Gastrocnemius medialis (tissue), 4 donors: ENCODE measurements at regions not wholly inside any gene's neighbourhood (a gene's known extent, or its start where the extent isn't known, plus 50 kb on each side); places are given as distances from the start of the nearest gene placed in this dataset.

Source experiments
- ATAC-seq, 2 donors: fragments of 150-250 bp; one replicate each; pipeline ENCODE4 v1.9.1; 2016
- DNase-seq, 2 donors: peaks; one replicate each; pipeline ENCODE4 v3.0.0-alpha.2; 2019
- H3K27ac ChIP-seq, 4 donors: fragments of 200-600 bp; sonication (generic); 1 replicate in 1 of 4; 2 replicates in 3 of 4; pipeline ENCODE4 v1.5.1; 2016 to 2018; ENCODE audit warnings: mild to moderate bottlenecking in 2 of 4, moderate library complexity in 1 of 4
- H3K27me3 ChIP-seq, 3 donors: fragments of 200-600 bp; sonication (generic) in 2 of 3; 1 replicate in 1 of 3; 2 replicates in 2 of 3; pipeline versions ENCODE4 v1.5.1 to v1.6.0; 2016 to 2019; ENCODE audit warnings: mild to moderate bottlenecking in 1 of 3, moderate library complexity in 1 of 3
- H3K36me3 ChIP-seq, 2 donors: fragments of 200-600 bp; sonication (generic) in 1 of 2; one replicate each; pipeline ENCODE4 v1.5.1; 2017 to 2018
- H3K4me1 ChIP-seq, 2 donors: fragments of 200-600 bp; sonication (generic) in 1 of 2; one replicate each; pipeline ENCODE4 v1.5.1; 2016 to 2017; ENCODE audit warnings: mild to moderate bottlenecking in 2 of 2
- H3K4me3 ChIP-seq, 4 donors: fragments of 200-600 bp; sonication (generic) in 3 of 4; 1 replicate in 1 of 4; 2 replicates in 3 of 4; pipeline ENCODE4 v1.5.1; 2016 to 2019; ENCODE audit warnings: mild to moderate bottlenecking in 2 of 4
- H3K9me3 ChIP-seq, 3 donors: fragments of 200-600 bp; sonication (generic) in 2 of 3; 1 replicate in 1 of 3; 2 replicates in 2 of 3; pipeline ENCODE4 v1.5.1; 2016 to 2019
- CTCF ChIP-seq, 5 experiments: fragments of 450-650 bp in 3 of 5; fragments of 200-600 bp in 2 of 5; sonication (generic) in 2 of 5; IDR thresholded peaks in 4 of 5; conservative IDR thresholded peaks in 1 of 5; 1 replicate in 4 of 5; 2 replicates in 1 of 5; pipeline ENCODE4 v1.5.1; 2016 to 2019; ENCODE audit warnings: antibody characterized with exemption in 5 of 5, mild to moderate bottlenecking in 3 of 5, moderate library complexity in 3 of 5
- POLR2A ChIP-seq, 2 donors: fragments of 450-650 bp; IDR thresholded peaks; one replicate each; pipeline ENCODE4 v1.6.1; 2017; ENCODE audit warnings: antibody characterized with exemption in 2 of 2, mild to moderate bottlenecking in 2 of 2, moderate library complexity in 2 of 2
- in situ Hi-C, 4 donors: fragments of 200-750 bp; cut with MboI; loops; one replicate each; pipeline versions ENCODE4 v1.15.0 to v1.8.0; 2017; ENCODE audit warnings: low sequenced_read_pairs in 4 of 4
- intact Hi-C: fragments of 100-400 bp; cut with DNase I; formaldehyde crosslinking; loops from one replicate; pipeline ENCODE4 v1.15.1; 2023; ENCODE audit warnings: low total_unique reads

GRCh38 chr10:132120734-132121510, 55.2 kb downstream of the JAKMIP3 start:
- H3K4me3 ChIP-seq: no peak overlapping the region
- H3K4me1 ChIP-seq: no peaks in the 10 kb centered on the region
- no peak for ATAC-seq
- TF ChIP-seq POLR2A (IDR thresholded peaks at IDR 0.05) (no peak), CTCF (IDR thresholded peaks at IDR 0.05 in 4 of 5, conservative IDR thresholded peaks at IDR 0.05 in 1 of 5) (no peak)
- no peak overlapping the region for H3K27ac ChIP-seq
- no peak for DNase-seq
- H3K27me3 ChIP-seq: no peaks in the 10 kb centered on the region
- H3K36me3 ChIP-seq: no peaks in the 10 kb centered on the region
- intact Hi-C loops (no loop called here), in situ Hi-C loops (no loop called here)
- no peaks in the 10 kb centered on the region for H3K9me3 ChIP-seq

- no peaks in the 10 kb centered on the region for H3K27me3 ChIP-seq
- H3K27ac ChIP-seq: no peak overlapping the region
- intact Hi-C loops (no loop called here), in situ Hi-C loops (no loop called here)
- ATAC-seq: no peak
- no peak for DNase-seq
- no peaks in the 10 kb centered on the region for H3K36me3 ChIP-seq
- TF ChIP-seq CTCF (IDR thresholded peaks at IDR 0.05 in 4 of 5, conservative IDR thresholded peaks at IDR 0.05 in 1 of 5) (no peak), POLR2A (IDR thresholded peaks at IDR 0.05) (no peak)
- no peaks in the 10 kb centered on the region for H3K4me1 ChIP-seq
- H3K4me3 ChIP-seq: no peak overlapping the region
- no peaks in the 10 kb centered on the region for H3K9me3 ChIP-seq
Measured at GRCh38 chr10:132121511-132121830, 55.7 kb downstream of the JAKMIP3 start.

- Histone ChIP-seq H3K4me1 (no peaks in the 10 kb centered on the region), H3K36me3 (no peaks in the 10 kb centered on the region), H3K27me3 (no peaks in the 10 kb centered on the region), H3K4me3 (no peak overlapping the region), H3K9me3 (no peaks in the 10 kb centered on the region), H3K27ac (no peak overlapping the region)
- in situ Hi-C loops: no loop called here
- DNase-seq: no peak
- ATAC-seq: no peak
- intact Hi-C loops: no loop called here
- no peak for TF ChIP-seq POLR2A (IDR thresholded peaks at IDR 0.05)
- no peak for TF ChIP-seq CTCF (IDR thresholded peaks at IDR 0.05 in 4 of 5, conservative IDR thresholded peaks at IDR 0.05 in 1 of 5)
Measured at GRCh38 chr10:132122097-132122861, 56.5 kb downstream of the JAKMIP3 start.

- intact Hi-C loops: no loop called here
- in situ Hi-C loops: no loop called here
- ATAC-seq: no peak
- H3K4me3 ChIP-seq: no peak overlapping the region
- TF ChIP-seq CTCF (IDR thresholded peaks at IDR 0.05 in 4 of 5, conservative IDR thresholded peaks at IDR 0.05 in 1 of 5): no peak
- H3K9me3 ChIP-seq: no peaks in the 10 kb centered on the region
- H3K27ac ChIP-seq: no peak overlapping the region
- no peaks in the 10 kb centered on the region for H3K27me3 ChIP-seq
- DNase-seq: no peak
- H3K4me1 ChIP-seq: no peaks in the 10 kb centered on the region
- no peaks in the 10 kb centered on the region for H3K36me3 ChIP-seq
Measured at GRCh38 chr10:132122939-132123445, 57.2 kb downstream of the JAKMIP3 start.
